NCI-H146 treated with DMSO at 0.1 percent for 48 hours (cell line): ENCODE measurements at regions not wholly inside any gene's neighbourhood (a gene's known extent, or its start where the extent isn't known, plus 50 kb on each side); places are given as distances from the start of the nearest gene placed in this dataset.
A peak's percentile ranks its signal among the peaks of the same experiment; 100 is the strongest.

Experiments
- DNase-seq: peaks from one replicate; lab custom pipeline; 2025; ENCODE audit not compliant: unreplicated experiment; lab: John Stamatoyannopoulos, UW

GRCh38 chr13:78341032-78341431, 262.3 kb downstream of the POU4F1 start:
- no peak for DNase-seq

DNA sequence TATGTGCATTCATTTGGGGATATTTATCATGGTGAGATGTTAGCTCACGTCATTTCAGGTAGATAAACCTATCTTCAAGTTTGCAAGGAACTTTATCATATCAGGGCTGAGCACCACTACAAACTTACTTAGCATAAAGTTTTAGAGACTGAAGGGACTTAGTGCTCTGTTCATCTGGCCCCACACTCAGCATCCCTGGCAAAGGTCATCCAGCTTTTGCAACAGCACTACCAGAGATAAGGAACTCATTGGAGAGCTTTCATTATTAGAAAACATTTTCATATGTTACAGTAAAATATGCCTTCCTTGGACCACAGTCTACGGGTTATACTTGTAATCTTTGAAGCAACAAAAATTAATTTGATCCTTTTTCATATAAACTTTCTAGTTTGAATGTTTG, 263.4 kb downstream of the POU4F1 start:
- DNase-seq = no peak

DNA sequence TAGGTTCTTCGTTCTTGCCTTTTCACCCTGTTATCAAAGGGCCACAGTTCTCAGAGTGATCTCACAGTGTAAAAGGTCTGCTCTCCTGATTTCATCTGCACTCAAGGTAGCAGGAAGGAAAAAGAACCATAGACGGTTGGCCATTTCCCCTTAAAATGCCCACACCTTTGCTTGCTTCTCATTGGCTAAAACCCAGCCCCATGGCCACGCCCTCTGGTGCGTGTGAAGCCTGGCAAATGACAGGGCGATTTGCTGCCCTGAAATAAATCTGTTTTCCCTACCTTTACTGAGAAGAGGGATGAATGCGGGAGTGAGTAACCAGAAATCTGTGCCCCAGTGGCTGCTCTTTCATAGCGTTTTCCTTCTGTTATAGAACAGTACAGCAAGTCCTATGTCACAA, 269.3 kb downstream of the POU4F1 start:
- no peak for DNase-seq

GRCh38 chr13:78326633-78327032, 276.7 kb downstream of the POU4F1 start:
- DNase-seq = no peak

DNA sequence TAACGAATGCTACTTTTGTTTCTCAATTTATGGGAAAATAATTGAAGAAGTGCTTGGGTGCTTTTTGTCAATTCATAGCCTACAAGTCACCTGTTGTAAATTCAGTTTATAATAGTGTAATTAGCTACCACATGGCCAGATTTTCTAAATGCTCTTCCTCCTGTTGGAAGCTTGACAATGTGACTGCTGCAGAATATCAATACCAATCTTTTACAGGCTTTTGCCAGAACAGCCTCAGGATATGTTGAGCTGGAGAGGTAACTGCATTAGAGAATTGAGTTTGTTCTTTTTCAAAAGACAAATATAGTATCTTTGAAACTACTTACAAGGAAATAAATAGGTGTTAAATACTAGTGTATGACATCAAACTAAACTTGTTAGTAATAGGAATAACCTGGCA, 277.8 kb downstream of the POU4F1 start:
- no peak for DNase-seq

GRCh38 chr13:78323848-78324247, 279.5 kb downstream of the POU4F1 start:
- no peak for DNase-seq

GRCh38 chr13:78323040-78323439, 280.3 kb downstream of the POU4F1 start:
- no peak for DNase-seq

- no peak for DNase-seq
These were observed 284.2 kb downstream of the POU4F1 start for GRCh38 chr13:78319101-78319627.

DNA sequence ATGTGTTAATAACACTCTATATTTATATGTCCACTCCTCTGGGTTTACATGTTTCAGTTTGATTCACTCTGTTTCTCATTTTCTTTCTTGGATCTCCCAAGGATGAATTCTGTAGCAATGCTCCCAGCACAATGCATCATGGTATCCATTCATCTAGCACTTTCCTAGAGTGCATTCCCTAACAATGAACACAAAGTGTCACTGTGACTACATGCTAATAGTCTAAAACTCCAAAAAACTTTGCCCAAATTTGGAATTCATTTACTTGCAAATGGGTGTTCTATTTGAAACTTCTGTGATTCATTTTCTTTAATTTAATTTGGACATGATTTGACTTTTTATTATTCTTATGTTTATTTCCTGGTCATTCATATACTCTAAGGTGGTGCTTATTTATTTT, 286.3 kb downstream of the POU4F1 start:
- DNase-seq = no peak

GRCh38 chr13:78309497-78310180, 293.7 kb downstream of the POU4F1 start:
- no peak for DNase-seq

GRCh38 chr13:78306519-78307206, 296.7 kb downstream of the POU4F1 start:
- no peak for DNase-seq

DNA sequence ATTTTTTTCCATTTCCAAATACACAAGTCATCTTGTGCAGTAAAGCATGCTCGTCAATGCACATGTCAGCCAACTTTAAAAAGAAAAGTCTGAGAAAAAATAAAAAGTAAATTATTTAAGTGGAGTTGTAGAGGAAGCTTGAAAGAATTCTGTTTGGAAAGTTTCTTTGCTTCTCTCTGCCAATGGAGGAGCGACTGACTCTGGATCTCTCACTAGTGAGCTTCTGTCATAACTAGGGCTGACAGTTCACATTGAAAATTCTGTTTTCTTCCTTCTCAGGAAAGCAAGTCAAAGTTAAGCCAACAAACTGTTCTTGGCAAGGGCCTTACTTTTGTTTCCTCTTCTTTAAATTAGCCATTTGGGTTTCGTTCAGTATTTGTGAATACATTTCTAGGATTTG, 298.2 kb downstream of the POU4F1 start:
- no peak for DNase-seq

DNA sequence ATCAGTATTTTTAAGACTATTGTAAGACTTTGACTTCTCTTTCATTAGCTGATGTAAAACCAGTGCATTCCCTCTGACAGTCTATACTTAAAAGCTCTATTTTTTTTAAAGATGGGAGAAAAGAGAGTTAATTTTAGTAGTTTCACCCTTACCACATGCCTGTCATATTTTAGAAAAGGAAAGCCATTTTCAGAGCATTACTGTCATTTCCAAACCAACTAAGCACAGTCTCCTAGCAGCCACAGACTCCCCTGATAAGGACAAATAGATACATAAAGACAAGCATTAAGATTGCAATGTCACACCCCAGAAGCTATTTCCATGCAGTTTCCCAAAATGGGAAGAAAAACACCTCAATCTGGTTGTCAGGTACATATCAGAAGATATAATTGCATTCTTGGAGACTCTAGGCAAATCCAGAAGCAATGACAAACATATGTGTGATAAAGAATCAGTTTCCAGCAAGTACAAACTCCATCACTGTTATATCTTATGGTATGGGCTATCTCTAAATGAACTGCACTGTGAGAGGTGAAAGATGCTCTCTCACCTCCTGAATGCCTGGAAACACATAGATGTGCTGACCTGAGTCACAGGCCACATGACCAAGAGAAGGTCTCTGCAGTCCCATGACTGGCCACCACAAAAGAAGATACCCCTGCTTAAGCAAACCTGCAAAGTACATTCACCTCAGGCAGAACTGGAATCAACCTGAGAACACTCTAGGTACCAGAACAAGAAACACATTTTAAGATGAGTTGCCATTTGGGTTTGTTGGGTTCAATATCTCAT, 303.3 kb downstream of the POU4F1 start:
- DNase-seq = no peak

GRCh38 chr13:78298657-78299056, 304.7 kb downstream of the POU4F1 start:
- no peak for DNase-seq

DNA sequence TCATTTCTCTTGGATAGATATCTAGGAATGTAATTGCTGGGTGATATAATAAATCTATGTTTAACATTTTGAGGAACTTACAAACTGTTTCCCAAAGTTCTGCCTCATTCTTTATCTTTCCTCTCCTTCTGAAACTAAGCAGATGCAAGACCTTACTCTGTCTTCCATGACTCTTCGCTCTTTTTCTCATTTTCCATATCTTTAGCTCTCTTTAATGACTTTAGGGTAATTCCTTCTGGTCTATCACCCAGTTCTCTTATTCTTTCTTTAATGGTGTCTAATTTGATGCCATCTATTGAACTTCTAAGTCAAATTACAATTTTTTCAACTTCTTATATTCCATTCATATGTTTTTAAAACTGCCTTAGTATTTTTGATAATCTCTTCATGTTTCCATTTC, 316.6 kb downstream of the POU4F1 start:
- DNase-seq = no peak

DNA sequence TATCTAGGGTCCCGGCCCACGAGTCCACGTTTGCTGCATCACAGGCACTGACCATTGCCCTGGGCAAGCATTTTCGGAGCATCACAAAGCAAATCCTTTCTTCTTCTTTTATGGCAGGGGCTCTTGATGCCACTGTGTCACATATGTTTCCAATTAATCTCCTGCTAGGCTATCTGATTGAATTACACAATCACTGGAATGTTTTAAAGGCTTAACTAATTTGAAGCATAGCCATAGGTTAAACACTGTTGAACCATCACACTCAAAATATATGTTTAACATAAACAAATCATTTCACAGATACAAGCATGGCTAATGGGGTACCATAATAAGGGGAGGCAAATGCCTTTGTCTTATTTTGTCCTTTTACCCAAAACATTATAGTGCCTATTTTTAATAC, 338.3 kb downstream of the POU4F1 start:
- DNase-seq = no peak

DNA sequence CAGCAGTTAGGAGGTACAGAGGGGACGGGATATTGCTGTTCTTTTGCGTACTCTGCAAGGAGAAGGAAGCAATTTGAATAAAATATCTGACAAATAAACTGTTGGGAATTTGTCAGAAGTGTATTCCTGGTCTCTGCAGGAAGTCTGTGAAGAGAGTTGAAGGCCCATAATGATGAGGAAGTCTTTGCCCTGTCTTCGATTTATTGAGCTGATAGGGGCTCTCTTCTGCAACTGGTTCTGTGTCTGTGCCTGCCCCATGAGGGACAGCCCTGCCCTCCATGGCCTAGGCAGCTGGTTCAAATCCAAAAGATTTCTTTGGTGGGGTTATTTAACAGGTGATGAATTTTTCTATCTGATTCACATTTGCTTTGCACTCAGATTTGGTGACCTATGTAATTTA, 339.7 kb upstream of the EDNRB start:
- no peak for DNase-seq

DNA sequence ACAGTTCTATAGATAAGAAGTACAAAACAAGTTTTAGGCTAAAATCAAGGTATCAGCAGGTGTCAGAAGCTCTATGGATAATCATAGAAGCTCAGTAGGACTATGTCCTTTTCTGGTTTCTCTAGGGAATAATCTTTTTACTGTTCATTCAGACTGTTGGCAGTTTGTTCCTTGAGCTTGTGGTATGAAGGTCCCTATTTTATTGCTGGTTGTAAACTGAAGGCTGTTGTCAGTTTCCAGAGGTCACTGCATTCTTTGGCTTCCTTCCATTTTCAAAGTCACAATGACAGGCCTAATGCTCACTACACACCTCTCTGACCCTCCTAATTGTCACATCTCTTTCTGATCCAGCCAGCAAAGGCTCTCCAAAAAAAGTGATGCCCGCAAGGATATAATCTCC, 337.9 kb upstream of the EDNRB start:
- DNase-seq = no peak

DNA sequence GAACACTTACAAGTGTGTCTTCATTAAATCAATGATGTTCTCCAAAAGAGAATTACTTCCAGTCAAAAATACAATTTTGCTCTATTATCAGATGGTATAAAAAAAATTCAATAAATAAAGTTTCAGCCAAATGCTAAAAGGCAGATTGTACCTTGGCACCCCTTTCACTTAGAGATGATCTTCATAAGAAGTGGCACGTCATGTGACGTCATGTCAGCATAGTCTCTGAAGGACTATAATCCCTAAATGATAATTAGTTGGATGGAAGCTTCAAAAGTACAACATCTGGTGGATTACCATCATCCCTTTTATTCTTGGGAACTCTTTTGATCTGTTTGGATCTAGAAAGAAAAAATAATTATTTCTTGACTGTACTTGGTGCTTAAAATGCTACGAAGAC, 335.5 kb upstream of the EDNRB start:
- no peak for DNase-seq

DNA sequence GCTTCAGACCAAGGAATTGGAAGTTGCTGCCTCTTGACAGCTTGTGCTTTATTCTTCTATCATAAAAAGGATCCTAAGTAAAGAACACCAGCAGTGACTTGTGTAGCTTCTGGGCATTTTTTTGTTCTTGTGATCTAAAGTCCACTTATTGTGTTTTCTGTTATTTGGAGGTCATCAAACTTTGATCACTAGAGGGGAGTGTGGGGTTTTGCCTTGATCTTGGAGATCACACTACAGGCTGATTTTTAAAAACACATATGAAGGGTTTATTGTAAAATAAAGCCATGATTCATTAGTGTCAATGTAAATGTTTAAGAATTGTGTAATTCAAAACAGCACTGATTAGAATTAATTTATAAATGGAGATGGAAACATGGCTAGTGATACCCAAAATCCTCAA, 328.7 kb upstream of the EDNRB start:
- DNase-seq = no peak

DNA sequence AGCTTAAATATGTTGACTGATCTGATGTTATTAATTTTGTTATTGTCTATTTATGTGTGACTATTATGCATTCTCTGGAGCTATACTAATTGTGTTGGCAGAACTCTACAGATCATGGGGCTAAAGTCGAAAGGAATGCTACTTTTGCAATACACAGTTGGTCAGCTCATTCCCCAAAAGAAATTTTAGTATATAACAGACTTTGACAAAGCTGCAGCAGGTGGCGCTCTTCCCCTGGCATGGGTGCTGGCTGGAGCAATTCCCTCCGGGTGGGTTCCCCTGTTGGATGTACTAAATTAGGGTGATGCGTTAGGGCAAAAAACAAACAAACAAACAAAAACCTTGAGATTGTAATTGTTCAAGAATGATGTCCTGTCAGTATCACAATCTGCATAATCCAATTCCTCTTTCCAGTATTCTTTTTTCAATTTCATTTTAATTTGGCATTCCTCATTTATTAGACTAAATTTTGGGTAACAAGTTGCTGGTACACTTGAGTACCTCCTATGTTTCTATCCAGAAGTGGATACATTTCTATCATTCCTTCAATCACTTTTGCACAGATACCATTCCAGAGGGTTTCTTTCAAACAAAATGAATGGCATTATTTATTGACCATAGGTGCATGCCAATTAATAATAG, 322.8 kb upstream of the EDNRB start:
- DNase-seq = peak; percentile 13
